Common myeloid progenitor, CD34-positive (primary cell): ENCODE measurements at regions not wholly inside any gene's neighbourhood (a gene's known extent, or its start where the extent isn't known, plus 50 kb on each side); places are given as distances from the start of the nearest gene placed in this dataset.

Source experiments
- CTCF ChIA-PET: fragments of 350-600 bp; sonication (Branson Sonifier 250); formaldehyde crosslinking; loops from one replicate; lab custom pipeline; 2021; ENCODE audit warnings: antibody characterized with exemption; lab: Charles Lee
- POLR2A ChIA-PET: fragments of 350-600 bp; sonication (Branson Sonifier 250); formaldehyde crosslinking; loops from one replicate; lab custom pipeline; 2021; ENCODE audit warnings: antibody characterized with exemption; lab: Charles Lee
- DNase-seq, 3 donors: peaks; one replicate each; pipeline versions ENCODE4 v3.0.0 to v3.0.0-alpha.2; 2013
- H3K27ac ChIP-seq, 2 experiments: 1 replicate in 1 of 2; 2 replicates in 1 of 2; pipeline ENCODE4 v1.7.0; 2013; ENCODE audit warnings: inconsistent platforms in 2 of 2, low read length in 2 of 2, mild to moderate bottlenecking in 2 of 2, low read depth in 1 of 2, moderate library complexity in 1 of 2; ENCODE audit not compliant: severe bottlenecking in 2 of 2, insufficient read depth in 1 of 2, poor library complexity in 1 of 2
- H3K27me3 ChIP-seq, 5 experiments: replicated peaks in 2 of 5; 1 replicate in 3 of 5; 2 replicates in 2 of 5; pipeline versions ENCODE4 v1.6.1 to v1.7.0; 2013; ENCODE audit warnings: low read length in 4 of 5, mild to moderate bottlenecking in 2 of 5, moderate library complexity in 2 of 5, inconsistent platforms in 1 of 5; ENCODE audit not compliant: insufficient read depth in 5 of 5, control insufficient read depth in 4 of 5
- H3K36me3 ChIP-seq, 4 experiments: 1 replicate in 2 of 4; 2 replicates in 2 of 4; pipeline versions ENCODE4 v1.6.1 to v1.7.0; 2013; ENCODE audit warnings: low read length in 3 of 4, control low read depth in 1 of 4, mild to moderate bottlenecking in 1 of 4; ENCODE audit not compliant: control insufficient read depth in 4 of 4, insufficient read depth in 4 of 4
- H3K4me1 ChIP-seq, 4 experiments: 1 replicate in 3 of 4; 2 replicates in 1 of 4; pipeline versions ENCODE4 v1.6.1 to v1.7.1; 2013; ENCODE audit warnings: low read length in 3 of 4, mild to moderate bottlenecking in 3 of 4, control low read depth in 1 of 4, inconsistent platforms in 1 of 4, moderate library complexity in 1 of 4; ENCODE audit not compliant: control insufficient read depth in 4 of 4, insufficient read depth in 4 of 4; ENCODE audit errors: control extremely low read depth in 1 of 4
- H3K4me3 ChIP-seq, 7 experiments: 1 replicate in 4 of 7; 2 replicates in 3 of 7; pipeline versions ENCODE4 v1.5.1 to v1.7.0; 2013; ENCODE audit warnings: mild to moderate bottlenecking in 7 of 7, low read length in 6 of 7, moderate library complexity in 6 of 7, inconsistent platforms in 2 of 7, low read depth in 2 of 7, control low read depth in 1 of 7; ENCODE audit not compliant: insufficient read depth in 4 of 7, control insufficient read depth in 1 of 7; ENCODE audit errors: extremely low read depth in 1 of 7
- H3K9me3 ChIP-seq, 5 experiments: 1 replicate in 4 of 5; 2 replicates in 1 of 5; pipeline versions ENCODE4 v1.6.1 to v1.7.1; 2013; ENCODE audit warnings: low read length in 4 of 5, mild to moderate bottlenecking in 2 of 5, inconsistent platforms in 1 of 5, low read depth in 1 of 5, moderate library complexity in 1 of 5; ENCODE audit not compliant: control insufficient read depth in 4 of 5, insufficient read depth in 2 of 5; ENCODE audit errors: control extremely low read depth in 1 of 5
- WGBS: methylation state at CpG from one replicate; pipeline ENCODE4 v1.1.5; 2013; ENCODE audit not compliant: insufficient coverage; 5-methylcytosine and 5-hydroxymethylcytosine counted together

GRCh38 chr5:160969645-160970044, 117.6 kb upstream of the ATP10B start:
- no peaks in the 10 kb centered on the region for H3K36me3 ChIP-seq
- ChIA-PET CTCF (no interaction called here), POLR2A (no interaction called here)
- peaks cover 0 to 2% (median 0%) of the 10 kb centered on the region in 5 experiments for H3K27me3 ChIP-seq
- H3K4me3 ChIP-seq = no peak overlapping the region
- no peaks in the 10 kb centered on the region for H3K9me3 ChIP-seq
- no peak overlapping the region for H3K27ac ChIP-seq
- H3K4me1 ChIP-seq = no peaks in the 10 kb centered on the region
- DNase-seq = no peak

- no peaks in the 10 kb centered on the region for H3K9me3 ChIP-seq
- no peaks in the 10 kb centered on the region for H3K4me1 ChIP-seq
- 96% methylated on average over 4 of the region's 6 CpGs for whole genome bisulfite sequencing
- POLR2A ChIA-PET = no interaction called here
- DNase-seq = no peak
- CTCF ChIA-PET = no interaction called here
- H3K27me3 ChIP-seq = no peaks in the 10 kb centered on the region
- no peak overlapping the region for H3K27ac ChIP-seq
- H3K4me3 ChIP-seq = no peak overlapping the region
- H3K36me3 ChIP-seq = no peaks in the 10 kb centered on the region
These were observed 116.5 kb upstream of the ATP10B start for GRCh38 chr5:160968480-160968879.

DNA sequence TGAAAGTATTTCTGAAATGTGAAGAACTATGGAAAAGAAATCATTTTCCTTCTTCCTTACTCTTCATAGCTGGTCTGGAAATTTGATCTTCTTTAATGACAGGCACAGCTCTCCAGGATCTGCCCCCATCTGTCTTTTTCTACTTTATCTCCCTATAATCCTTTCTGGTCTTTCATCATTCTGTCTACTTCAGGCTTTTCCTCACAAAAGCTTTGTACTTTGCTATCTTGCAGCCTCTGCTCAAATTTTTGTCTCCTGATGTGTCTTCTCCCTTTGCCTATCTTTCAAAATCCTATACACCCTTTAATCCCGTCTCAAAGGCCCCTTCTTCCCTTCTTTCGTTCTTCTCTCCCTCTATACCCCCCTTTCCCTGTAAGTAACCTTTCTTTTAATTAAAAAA, 114.9 kb upstream of the ATP10B start:
- WGBS = no CpG with 5 or more reads among the region's 2 CpGs
- POLR2A ChIA-PET = no interaction called here
- CTCF ChIA-PET = no interaction called here

GRCh38 chr5:160961761-160962160, 109.8 kb upstream of the ATP10B start:
- Histone ChIP-seq H3K4me1 (no peaks in the 10 kb centered on the region), H3K27ac (no peak overlapping the region), H3K4me3 (no peak overlapping the region), H3K27me3 (no peaks in the 10 kb centered on the region), H3K9me3 (no peaks in the 10 kb centered on the region), H3K36me3 (no peaks in the 10 kb centered on the region)
- DNase-seq = no peak
- CTCF ChIA-PET = interaction anchor here (0.6 kb wide), 1 partner anchor 11 kb away, joined by 3 read pairs; no protein-coding TSS in a partner anchor
- POLR2A ChIA-PET = no interaction called here
- 100% methylated on average over 1 of the region's 2 CpGs for WGBS

More for the DNA sequence above, 114.9 kb upstream of the ATP10B start:
- H3K27ac ChIP-seq = no peak overlapping the region
- no peaks in the 10 kb centered on the region for H3K36me3 ChIP-seq
- no peak overlapping the region for H3K4me3 ChIP-seq
- H3K4me1 ChIP-seq = no peaks in the 10 kb centered on the region
- H3K9me3 ChIP-seq = no peaks in the 10 kb centered on the region
- DNase-seq = no peak
- no peaks in the 10 kb centered on the region for H3K27me3 ChIP-seq

DNA sequence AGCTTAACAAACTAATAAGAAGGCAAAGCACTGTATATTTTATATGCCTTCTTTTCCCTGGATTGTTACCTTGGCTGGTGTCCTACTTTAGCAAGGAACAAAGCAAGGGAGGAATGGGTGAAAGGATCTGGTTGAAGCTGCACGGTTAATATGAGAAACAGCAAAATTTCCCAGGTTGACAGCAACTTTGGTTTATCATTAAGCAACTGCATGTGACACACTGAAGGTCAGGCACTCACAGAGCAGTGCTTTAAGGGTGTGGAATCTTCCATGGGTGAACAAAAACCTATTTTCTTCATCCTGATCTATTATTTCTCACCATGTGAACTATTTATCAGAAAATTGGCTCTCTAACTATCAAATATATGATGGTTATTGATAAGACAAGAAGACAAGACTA, 109.0 kb upstream of the ATP10B start:
- no peaks in the 10 kb centered on the region for H3K9me3 ChIP-seq
- no peak overlapping the region for H3K27ac ChIP-seq
- no peaks in the 10 kb centered on the region for H3K4me1 ChIP-seq
- ChIA-PET POLR2A (no interaction called here), CTCF (no interaction called here)
- H3K4me3 ChIP-seq = no peak overlapping the region
- DNase-seq = no peak
- WGBS = 100% methylated on average over 1 of the region's 1 CpG
- H3K27me3 ChIP-seq = no peaks in the 10 kb centered on the region
- H3K36me3 ChIP-seq = no peaks in the 10 kb centered on the region

GRCh38 chr5:160960592-160960991, 108.6 kb upstream of the ATP10B start:
- Histone ChIP-seq H3K36me3 (no peaks in the 10 kb centered on the region), H3K4me3 (no peak overlapping the region), H3K27me3 (no peaks in the 10 kb centered on the region), H3K9me3 (no peaks in the 10 kb centered on the region), H3K27ac (no peak overlapping the region), H3K4me1 (no peaks in the 10 kb centered on the region)
- ChIA-PET CTCF (no interaction called here), POLR2A (no interaction called here)
- 94% methylated on average over 2 of the region's 2 CpGs for WGBS
- DNase-seq = no peak

GRCh38 chr5:160959804-160960203, 107.8 kb upstream of the ATP10B start:
- Histone ChIP-seq H3K27ac (no peak overlapping the region), H3K27me3 (no peaks in the 10 kb centered on the region), H3K9me3 (no peaks in the 10 kb centered on the region), H3K36me3 (no peaks in the 10 kb centered on the region), H3K4me3 (no peak overlapping the region), H3K4me1 (no peaks in the 10 kb centered on the region)
- 70% methylated on average over 1 of the region's 2 CpGs for WGBS
- ChIA-PET CTCF (no interaction called here), POLR2A (no interaction called here)
- no peak for DNase-seq
